GM19043 (cell line): ENCODE measurements at regions not wholly inside any gene's neighbourhood (a gene's known extent, or its start where the extent isn't known, plus 50 kb on each side); places are given as distances from the start of the nearest gene placed in this dataset.
"Not testable (repeated sequence)": the region's sequence is repeated elsewhere in the genome, so short reads cannot be mapped to it uniquely, and the experiment has no call there.

Source experiments
- ATAC-seq: cut with Tn5 transposase; IDR thresholded peaks from one replicate; pipeline ENCODE4 v1.9.1; 2021; ENCODE audit warnings: low read depth; ENCODE audit not compliant: unreplicated experiment

- not testable (repeated sequence) for ATAC-seq
Observed at GRCh38 chr1:143905214-143906179, 66.3 kb downstream of the FAM72C start.

GRCh38 chr1:143904622-143904979 is 67.2 kb downstream of the FAM72C start:
- ATAC-seq: not testable (repeated sequence)

GRCh38 chr1:143903899-143904621 is 67.7 kb downstream of the FAM72C start:
- ATAC-seq: not testable (repeated sequence)

GRCh38 chr1:143896377-143896776 is 75.4 kb downstream of the FAM72C start:
- ATAC-seq: not testable (repeated sequence)

GRCh38 chr1:143884932-143885574 is 86.7 kb downstream of the FAM72C start:
- ATAC-seq: peak; percentile 91

- peak; percentile 67 for ATAC-seq
Observed at GRCh38 chr1:143884532-143884931, 87.3 kb downstream of the FAM72C start.

- ATAC-seq: not testable (repeated sequence)
Observed at GRCh38 chr1:143879757-143880536, 91.8 kb downstream of the FAM72C start.

GRCh38 chr1:143875947-143876346 is 95.8 kb downstream of the FAM72C start:
- ATAC-seq: not testable (repeated sequence)

GRCh38 chr1:143874625-143875024 is 97.2 kb downstream of the FAM72C start:
- not testable (repeated sequence) for ATAC-seq

- ATAC-seq: not testable (repeated sequence)
Observed at GRCh38 chr1:143873650-143874049, 98.1 kb downstream of the FAM72C start.

- not testable (repeated sequence) for ATAC-seq
Observed at GRCh38 chr1:143870388-143870787, 101.4 kb downstream of the FAM72C start.

GRCh38 chr1:143867590-143868220 is 104.1 kb downstream of the FAM72C start:
- ATAC-seq: not testable (repeated sequence)

GRCh38 chr1:143863901-143864520 is 107.8 kb downstream of the FAM72C start:
- ATAC-seq: peak; percentile 59

- not testable (repeated sequence) for ATAC-seq
Observed at GRCh38 chr1:143862722-143863121, 109.1 kb downstream of the FAM72C start.

GRCh38 chr1:143861306-143861705 is 110.5 kb downstream of the FAM72C start:
- ATAC-seq: not testable (repeated sequence)

- not testable (repeated sequence) for ATAC-seq
Observed at GRCh38 chr1:143855867-143856266, 115.9 kb downstream of the FAM72C start.

- not testable (repeated sequence) for ATAC-seq
Observed at GRCh38 chr1:143854069-143854468, 117.7 kb downstream of the FAM72C start.

- ATAC-seq: not testable (repeated sequence)
Observed at GRCh38 chr1:143850637-143851036, 121.1 kb downstream of the FAM72C start.

GRCh38 chr1:143848859-143849258 is 122.9 kb downstream of the FAM72C start:
- not testable (repeated sequence) for ATAC-seq
